NT2/D1 (cell line): ENCODE measurements at regions not wholly inside any gene's neighbourhood (a gene's known extent, or its start where the extent isn't known, plus 50 kb on each side); places are given as distances from the start of the nearest gene placed in this dataset.

ENCODE experiments used
- DNase-seq: peaks from one replicate; pipeline ENCODE4 v3.0.0-alpha.2; 2011; ENCODE audit warnings: low read depth, low spot score
- H3K27me3 ChIP-seq: 2 replicates; pipeline ENCODE4 v1.6.0; 2011; ENCODE audit warnings: mild to moderate bottlenecking; ENCODE audit not compliant: insufficient read length, insufficient read depth
- H3K36me3 ChIP-seq: 2 replicates; pipeline ENCODE4 v1.6.1; 2011; ENCODE audit warnings: mild to moderate bottlenecking, low read length, mixed read lengths; ENCODE audit not compliant: insufficient read depth, insufficient read length
- H3K4me1 ChIP-seq: 2 replicates; pipeline ENCODE4 v1.5.1; 2011; ENCODE audit not compliant: insufficient read depth, insufficient read length
- H3K4me3 ChIP-seq: 2 replicates; pipeline ENCODE4 v1.5.1; 2011; ENCODE audit warnings: low read depth; ENCODE audit not compliant: insufficient read length
- H3K9ac ChIP-seq: 2 replicates; pipeline ENCODE4 v1.6.0; 2011; ENCODE audit warnings: low read depth; ENCODE audit not compliant: insufficient read length
- H3K9me3 ChIP-seq: 2 replicates; pipeline ENCODE4 v1.5.1; 2011; ENCODE audit warnings: mild to moderate bottlenecking, low read length; ENCODE audit not compliant: insufficient read depth
- SUZ12 ChIP-seq: IDR thresholded peaks from 2 replicates; pipeline ENCODE4 v1.6.1; 2011; ENCODE audit not compliant: insufficient read length, insufficient read depth; ENCODE audit errors: extremely low read depth
- YY1 ChIP-seq: IDR thresholded peaks from 2 replicates; pipeline ENCODE4 v1.6.1; 2011; ENCODE audit not compliant: insufficient read length, insufficient read depth
- ZNF274 ChIP-seq: IDR thresholded peaks from 2 replicates; pipeline ENCODE4 v1.6.1; 2011; ENCODE audit warnings: mild to moderate bottlenecking, low read depth, low read length

GRCh38 chr11:116300232-116300631 lies 472.6 kb downstream of the BUD13 start:
- Histone ChIP-seq H3K9ac (no peak overlapping the region), H3K4me3 (no peak overlapping the region), H3K4me1 (no peaks in the 10 kb centered on the region), H3K9me3 (no peaks in the 10 kb centered on the region), H3K36me3 (no peaks in the 10 kb centered on the region), H3K27me3 (no peaks in the 10 kb centered on the region)
- no peak for TF ChIP-seq SUZ12
- TF ChIP-seq YY1, result no peak
- TF ChIP-seq ZNF274, result no peak
- DNase-seq, result no peak

- H3K9ac ChIP-seq, result no peak overlapping the region
- no peak overlapping the region for H3K4me3 ChIP-seq
- no peak for TF ChIP-seq SUZ12
- no peak for TF ChIP-seq YY1
- no peak for TF ChIP-seq ZNF274
- no peak for DNase-seq
- H3K36me3 ChIP-seq, result no peaks in the 10 kb centered on the region
- peaks cover 8% of the 10 kb centered on the region; the same call in 1 of the 2 replicates for H3K9me3 ChIP-seq
- H3K4me1 ChIP-seq, result no peaks in the 10 kb centered on the region
- H3K27me3 ChIP-seq, result no peaks in the 10 kb centered on the region
These were observed 478.2 kb downstream of the BUD13 start for GRCh38 chr11:116294630-116295029.

- Histone ChIP-seq H3K27me3 (no peaks in the 10 kb centered on the region), H3K9me3 (peaks cover 9% of the 10 kb centered on the region; the same call in 1 of the 2 replicates), H3K4me3 (no peak overlapping the region), H3K4me1 (no peaks in the 10 kb centered on the region), H3K9ac (no peak overlapping the region), H3K36me3 (no peaks in the 10 kb centered on the region)
- TF ChIP-seq SUZ12, result no peak
- no peak for DNase-seq
These were observed 484.9 kb downstream of the BUD13 start for GRCh38 chr11:116287866-116288265.

- Histone ChIP-seq H3K9ac (no peak overlapping the region), H3K4me1 (no peaks in the 10 kb centered on the region), H3K36me3 (no peaks in the 10 kb centered on the region), H3K9me3 (0 out of 2 replicates have a peak, but pooled peaks cover 5% of the 10 kb centered on the region), H3K27me3 (no peaks in the 10 kb centered on the region), H3K4me3 (no peak overlapping the region)
- TF ChIP-seq YY1, result no peak
- TF ChIP-seq ZNF274, result no peak
- no peak for TF ChIP-seq SUZ12
- no peak for DNase-seq
These were observed 487.8 kb downstream of the BUD13 start for GRCh38 chr11:116285026-116285425.

- Histone ChIP-seq H3K27me3 (no peaks in the 10 kb centered on the region), H3K9ac (no peak overlapping the region), H3K4me3 (no peak overlapping the region), H3K4me1 (no peaks in the 10 kb centered on the region), H3K9me3 (no peaks in the 10 kb centered on the region), H3K36me3 (no peaks in the 10 kb centered on the region)
- TF ChIP-seq YY1 (no peak), ZNF274 (no peak), SUZ12 (no peak)
- DNase-seq, result no peak
These were observed 489.5 kb downstream of the BUD13 start for GRCh38 chr11:116283300-116283699.

GRCh38 chr11:116282481-116282880 lies 490.3 kb downstream of the BUD13 start:
- no peak for TF ChIP-seq YY1
- no peak for TF ChIP-seq ZNF274
- no peak for TF ChIP-seq SUZ12
- DNase-seq, result no peak
- no peak overlapping the region for H3K4me3 ChIP-seq
- H3K9me3 ChIP-seq, result no peaks in the 10 kb centered on the region
- no peak overlapping the region for H3K9ac ChIP-seq
- H3K4me1 ChIP-seq, result no peaks in the 10 kb centered on the region
- no peaks in the 10 kb centered on the region for H3K27me3 ChIP-seq
- H3K36me3 ChIP-seq, result no peaks in the 10 kb centered on the region

- Histone ChIP-seq H3K9ac (no peak overlapping the region), H3K4me1 (no peaks in the 10 kb centered on the region), H3K9me3 (no peaks in the 10 kb centered on the region), H3K27me3 (no peaks in the 10 kb centered on the region), H3K4me3 (no peak overlapping the region), H3K36me3 (no peaks in the 10 kb centered on the region)
- TF ChIP-seq SUZ12, result no peak
- no peak for TF ChIP-seq YY1
- TF ChIP-seq ZNF274, result no peak
- no peak for DNase-seq
These were observed 491.3 kb downstream of the BUD13 start for GRCh38 chr11:116281173-116282160.
